Body of pancreas (tissue), 4 donors: ENCODE measurements at regions not wholly inside any gene's neighbourhood (a gene's known extent, or its start where the extent isn't known, plus 50 kb on each side); places are given as distances from the start of the nearest gene placed in this dataset.

Experiments used
- CTCF ChIP-seq, 7 experiments: fragments of 450-650 bp in 4 of 7; fragments of 200-600 bp in 3 of 7; sonication (generic) in 3 of 7; IDR thresholded peaks; one replicate each; pipeline ENCODE4 v1.5.1; 2016 to 2019; ENCODE audit warnings: antibody characterized with exemption in 7 of 7
- POLR2A ChIP-seq, 3 donors: fragments of 450-650 bp; IDR thresholded peaks; one replicate each; pipeline ENCODE4 v1.6.1; 2016; ENCODE audit warnings: antibody characterized with exemption in 3 of 3, mild to moderate bottlenecking in 2 of 3

DNA sequence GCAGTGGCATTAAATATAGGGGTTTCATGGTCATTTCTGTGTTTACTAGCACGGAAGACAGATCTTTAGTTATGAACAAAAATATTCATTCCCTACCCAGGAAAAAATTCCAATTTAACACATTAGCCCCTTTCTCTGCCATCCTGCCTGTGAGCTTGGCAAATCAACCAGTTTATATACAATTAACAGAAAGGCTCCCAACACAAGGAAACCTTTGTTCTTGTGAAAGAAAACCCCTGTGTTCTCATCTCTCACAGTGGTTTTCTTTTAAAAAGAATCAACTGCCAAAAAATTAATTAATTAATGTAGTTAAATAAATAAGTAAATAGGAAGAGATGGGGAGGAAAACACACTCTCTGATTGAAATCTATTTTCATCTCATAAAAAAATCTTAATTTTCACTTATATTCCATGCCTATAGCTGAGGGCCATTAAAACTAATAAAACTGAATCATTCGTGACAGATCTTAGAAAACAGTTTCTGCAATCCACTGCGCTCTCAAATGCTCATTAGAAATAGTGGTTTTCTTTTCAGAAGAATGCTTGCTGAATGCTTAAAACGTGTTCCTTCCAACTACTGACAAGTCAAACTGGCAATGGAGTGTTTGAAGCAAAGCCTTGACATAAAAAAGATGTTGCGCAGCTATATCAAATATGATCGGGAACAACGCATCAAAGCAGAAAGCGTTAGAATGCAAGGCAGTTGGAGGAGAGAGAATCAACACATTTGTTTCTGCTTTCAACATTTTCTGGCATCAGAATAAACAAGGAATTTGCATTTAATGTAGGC, 387.7 kb downstream of the TLR4 start:
- TF ChIP-seq CTCF (IDR thresholded peaks at IDR 0.05), result no peak
- no peak for TF ChIP-seq POLR2A (IDR thresholded peaks at IDR 0.05)
